ENCODE measurements at regions not wholly inside any gene's neighbourhood (a gene's known extent, or its start where the extent isn't known, plus 50 kb on each side); places are given as distances from the start of the nearest gene placed in this dataset.

DNA sequence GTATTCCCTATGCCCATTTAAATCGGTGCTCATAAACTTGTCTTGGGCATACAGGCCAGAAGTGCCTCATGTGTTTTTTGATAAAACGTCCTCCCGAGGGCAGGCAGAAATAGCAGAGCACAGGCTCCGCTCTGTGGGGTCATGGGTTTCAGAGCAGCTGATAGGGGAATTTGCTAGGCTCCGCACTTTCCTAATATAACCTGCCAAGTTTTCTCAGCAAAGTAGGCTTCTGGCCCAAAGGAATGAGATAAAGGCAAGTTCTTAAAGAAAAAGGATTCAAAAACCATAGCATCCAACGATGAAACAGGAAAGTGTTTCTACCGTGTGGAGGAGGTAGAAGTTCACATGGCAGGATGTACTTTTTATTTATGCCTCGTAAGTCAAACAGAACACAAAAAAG, 69.8 kb upstream of the RALGAPA2 start:
- TF ChIP-seq TAF1 (IDR thresholded peaks at IDR 0.05; ENCODE audit: borderline replicate concordance, insufficient read depth, low read length) (no peak), POLR2AphosphoS5 (IDR thresholded peaks at IDR 0.05; ENCODE audit: low read depth, low read length) (no peak), FOXP2 (optimal IDR thresholded peaks at IDR 0.05; ENCODE audit: borderline replicate concordance, extremely low read depth, extremely low read length, insufficient read depth) (no peak)
